Smooth muscle cell (in vitro differentiated cells): ENCODE measurements at regions not wholly inside any gene's neighbourhood (a gene's known extent, or its start where the extent isn't known, plus 50 kb on each side); places are given as distances from the start of the nearest gene placed in this dataset.

Experiments
- DNase-seq: peaks from one replicate; lab custom pipeline; 2025; ENCODE audit not compliant: unreplicated experiment; lab: John Stamatoyannopoulos, UW
- H2AFZ ChIP-seq: fragments of 200-600 bp; sonication (generic); 2 replicates; pipeline ENCODE4 v1.6.0; 2016; ENCODE audit warnings: antibody characterized with exemption, low read depth, mild to moderate bottlenecking
- H3F3A ChIP-seq: fragments of 200-600 bp; sonication (generic); 2 replicates; pipeline ENCODE4 v1.6.0; 2017; ENCODE audit warnings: antibody characterized with exemption, low read depth
- H3K27ac ChIP-seq: fragments of 200-600 bp; sonication (generic); 2 replicates; pipeline ENCODE4 v1.5.1; 2016; ENCODE audit warnings: low read depth, mild to moderate bottlenecking
- H3K27me3 ChIP-seq: fragments of 200-600 bp; sonication (generic); 2 replicates; pipeline ENCODE4 v1.6.1; 2016; ENCODE audit warnings: low read depth, mild to moderate bottlenecking
- H3K36me3 ChIP-seq: fragments of 200-600 bp; sonication (generic); 2 replicates; pipeline ENCODE4 v1.5.1; 2016; ENCODE audit warnings: low read depth
- H3K4me1 ChIP-seq: fragments of 200-600 bp; sonication (generic); 2 replicates; pipeline ENCODE4 v1.5.1; 2016; ENCODE audit warnings: low read depth
- H3K4me2 ChIP-seq: fragments of 200-600 bp; sonication (generic); 2 replicates; pipeline ENCODE4 v1.6.0; 2016; ENCODE audit warnings: mild to moderate bottlenecking
- H3K4me3 ChIP-seq: fragments of 200-600 bp; sonication (generic); 2 replicates; pipeline ENCODE4 v1.5.1; 2016; ENCODE audit warnings: mild to moderate bottlenecking
- H3K79me2 ChIP-seq: fragments of 200-600 bp; sonication (generic); 2 replicates; pipeline ENCODE4 v1.6.0; 2016; ENCODE audit warnings: low read depth, mild to moderate bottlenecking
- H3K9ac ChIP-seq: fragments of 200-600 bp; sonication (generic); 2 replicates; pipeline ENCODE4 v1.6.0; 2016; ENCODE audit warnings: low read depth
- H3K9me3 ChIP-seq: fragments of 200-600 bp; sonication (generic); replicated peaks from 2 replicates; pipeline ENCODE4 v1.5.1; 2016; ENCODE audit warnings: low read depth
- H4K20me1 ChIP-seq: fragments of 200-600 bp; sonication (generic); 2 replicates; pipeline ENCODE4 v1.6.0; 2016; ENCODE audit warnings: low read depth
- WGBS: methylation state at CpG from one replicate; pipeline ENCODE4 v1.1.7; 2016; ENCODE audit warnings: low lambda C conversion rate; 5-methylcytosine and 5-hydroxymethylcytosine counted together
- TF ChIP-seq, protein P1 (sequence below): fragments of 200-600 bp; sonication (generic); IDR thresholded peaks from 2 replicates; pipeline ENCODE4 v1.5.1; 2017; ENCODE audit warnings: borderline replicate concordance, mild to moderate bottlenecking, antibody characterized with exemption; ENCODE audit not compliant: insufficient read depth, poor library complexity, severe bottlenecking

DNA sequence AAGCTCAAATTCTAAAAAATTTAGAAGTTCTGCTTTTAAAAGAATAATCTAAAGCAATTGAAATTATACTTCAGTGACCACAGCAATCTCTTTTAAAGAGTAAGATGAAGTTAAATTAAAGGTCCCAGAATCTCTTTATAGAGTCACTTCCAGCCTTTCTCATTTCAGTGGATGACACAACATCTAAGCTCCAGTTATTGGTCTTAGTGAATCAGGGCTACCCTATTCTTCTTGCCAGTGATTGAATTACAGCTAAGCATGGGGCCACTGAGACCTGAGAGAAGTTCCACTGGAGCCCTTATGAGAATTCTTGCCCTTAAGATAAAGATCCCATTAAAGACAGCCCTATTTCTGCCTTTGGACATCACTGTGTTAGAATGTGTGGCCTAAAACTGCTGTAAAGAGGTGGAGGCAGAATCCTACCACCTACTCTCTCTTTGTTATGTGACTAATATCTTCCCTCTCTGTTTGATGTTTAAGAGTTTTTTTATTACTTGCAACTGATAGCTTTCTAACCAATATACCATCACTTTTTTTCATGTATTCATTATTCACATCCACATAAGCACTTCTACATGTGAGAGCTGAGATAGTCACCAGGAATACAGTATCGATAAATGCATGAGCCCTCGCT is 128.6 kb downstream of the UNC5CL start:
- DNase-seq, result no peak
- H3F3A ChIP-seq, result no peaks in the 10 kb centered on the region
- no peaks in the 10 kb centered on the region for H3K79me2 ChIP-seq
- no peaks in the 10 kb centered on the region for H3K9me3 ChIP-seq
- H3K4me2 ChIP-seq, result no peak overlapping the region
- H3K27me3 ChIP-seq, result peaks cover 5% of the 10 kb centered on the region
- H3K4me3 ChIP-seq, result no peak overlapping the region
- no peaks in the 10 kb centered on the region for H3K36me3 ChIP-seq
- WGBS, result 89% methylated on average over 2 of the region's 2 CpGs
- no peaks in the 10 kb centered on the region for H4K20me1 ChIP-seq
- no peak overlapping the region for H3K9ac ChIP-seq
- no peaks in the 10 kb centered on the region for H3K4me1 ChIP-seq
- TF ChIP-seq, protein P1, sequence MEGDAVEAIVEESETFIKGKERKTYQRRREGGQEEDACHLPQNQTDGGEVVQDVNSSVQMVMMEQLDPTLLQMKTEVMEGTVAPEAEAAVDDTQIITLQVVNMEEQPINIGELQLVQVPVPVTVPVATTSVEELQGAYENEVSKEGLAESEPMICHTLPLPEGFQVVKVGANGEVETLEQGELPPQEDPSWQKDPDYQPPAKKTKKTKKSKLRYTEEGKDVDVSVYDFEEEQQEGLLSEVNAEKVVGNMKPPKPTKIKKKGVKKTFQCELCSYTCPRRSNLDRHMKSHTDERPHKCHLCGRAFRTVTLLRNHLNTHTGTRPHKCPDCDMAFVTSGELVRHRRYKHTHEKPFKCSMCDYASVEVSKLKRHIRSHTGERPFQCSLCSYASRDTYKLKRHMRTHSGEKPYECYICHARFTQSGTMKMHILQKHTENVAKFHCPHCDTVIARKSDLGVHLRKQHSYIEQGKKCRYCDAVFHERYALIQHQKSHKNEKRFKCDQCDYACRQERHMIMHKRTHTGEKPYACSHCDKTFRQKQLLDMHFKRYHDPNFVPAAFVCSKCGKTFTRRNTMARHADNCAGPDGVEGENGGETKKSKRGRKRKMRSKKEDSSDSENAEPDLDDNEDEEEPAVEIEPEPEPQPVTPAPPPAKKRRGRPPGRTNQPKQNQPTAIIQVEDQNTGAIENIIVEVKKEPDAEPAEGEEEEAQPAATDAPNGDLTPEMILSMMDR, result no peak
- H3K27ac ChIP-seq, result no peak overlapping the region
- H2AFZ ChIP-seq, result no peak overlapping the region

DNA sequence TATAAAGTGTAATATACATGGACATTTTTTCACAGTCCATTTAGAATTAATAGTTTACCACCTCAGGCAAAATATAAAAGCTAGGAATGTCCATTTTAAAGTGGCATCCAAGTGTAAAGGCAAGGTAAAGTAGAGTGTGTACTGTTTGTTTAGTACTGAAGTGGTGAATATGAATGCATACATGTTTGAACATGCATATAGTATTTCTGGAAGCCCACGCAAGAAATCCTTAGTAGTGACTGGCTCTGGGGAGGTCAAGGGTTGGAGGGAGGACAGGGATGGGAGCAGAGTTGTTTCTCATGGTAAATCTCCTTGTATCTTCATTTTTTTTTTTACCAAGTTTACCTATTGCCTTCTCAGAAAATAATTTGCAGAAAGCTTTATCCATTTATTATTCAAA is 129.2 kb downstream of the UNC5CL start:
- Histone ChIP-seq H3K9ac (no peak overlapping the region), H3K4me2 (no peak overlapping the region), H3K79me2 (no peaks in the 10 kb centered on the region), H3K4me3 (no peak overlapping the region), H4K20me1 (no peaks in the 10 kb centered on the region), H3K4me1 (no peaks in the 10 kb centered on the region), H3K27ac (no peak overlapping the region), H3K27me3 (peaks cover 4% of the 10 kb centered on the region), H3K36me3 (no peaks in the 10 kb centered on the region), H3F3A (no peaks in the 10 kb centered on the region), H2AFZ (no peak overlapping the region), H3K9me3 (no peaks in the 10 kb centered on the region)
- TF ChIP-seq, protein P1, result no peak
- WGBS, result 87% methylated on average over 1 of the region's 1 CpG
- DNase-seq, result no peak

DNA sequence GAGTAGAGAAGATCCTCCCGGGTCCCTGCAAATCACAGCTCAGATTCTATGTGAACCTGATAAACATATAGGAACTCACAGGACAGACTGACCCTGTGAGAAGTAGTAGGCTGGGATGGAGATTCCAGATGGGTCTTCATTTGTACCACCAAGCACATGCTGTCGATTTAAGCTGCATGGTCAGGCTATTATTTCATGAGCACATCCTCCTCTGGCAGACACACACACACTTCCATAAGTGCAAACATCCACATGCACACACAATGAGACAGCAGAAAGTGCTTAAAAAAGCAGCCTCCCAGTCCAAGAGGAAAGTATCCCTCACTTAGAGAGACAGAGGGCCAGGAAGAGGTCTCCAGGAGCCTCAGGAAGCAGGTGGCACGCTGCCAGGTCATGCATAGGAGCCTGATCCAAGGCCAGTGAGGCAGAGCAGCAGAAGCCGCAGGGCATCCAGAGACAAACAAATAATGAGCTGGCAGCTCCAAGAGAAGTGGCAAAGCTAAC is 131.8 kb downstream of the UNC5CL start:
- no peak overlapping the region for H3K4me2 ChIP-seq

More for the DNA sequence above, 131.8 kb downstream of the UNC5CL start:
- Histone ChIP-seq H3K36me3 (no peaks in the 10 kb centered on the region), H2AFZ (no peak overlapping the region), H3K4me1 (no peaks in the 10 kb centered on the region), H3F3A (no peaks in the 10 kb centered on the region), H3K79me2 (no peaks in the 10 kb centered on the region), H4K20me1 (no peaks in the 10 kb centered on the region), H3K9ac (no peak overlapping the region), H3K9me3 (no peaks in the 10 kb centered on the region), H3K27ac (no peak overlapping the region), H3K27me3 (no peaks in the 10 kb centered on the region), H3K4me3 (no peak overlapping the region)
- TF ChIP-seq, protein P1, result no peak
- 90% methylated on average over 4 of the region's 4 CpGs for WGBS
- DNase-seq, result no peak
